HG03039 (cell line): ENCODE measurements at regions not wholly inside any gene's neighbourhood (a gene's known extent, or its start where the extent isn't known, plus 50 kb on each side); places are given as distances from the start of the nearest gene placed in this dataset.
"Not testable (repeated sequence)": the region's sequence is repeated elsewhere in the genome, so short reads cannot be mapped to it uniquely, and the experiment has no call there.

Experiments
- ATAC-seq: cut with Tn5 transposase; IDR thresholded peaks from one replicate; pipeline ENCODE4 v1.9.1; 2021; ENCODE audit warnings: mild to moderate bottlenecking, moderate library complexity; ENCODE audit not compliant: unreplicated experiment

- not testable (repeated sequence) for ATAC-seq
These were observed 116.9 kb upstream of the ZEB2 start for GRCh38 chr2:144636860-144637259.

GRCh38 chr2:144632809-144633208 is 112.9 kb upstream of the ZEB2 start:
- no peak for ATAC-seq

- no peak for ATAC-seq
These were observed 111.7 kb upstream of the ZEB2 start for GRCh38 chr2:144631636-144632035.

GRCh38 chr2:144630459-144631215 is 110.7 kb upstream of the ZEB2 start:
- peak; percentile 93 for ATAC-seq

GRCh38 chr2:144629935-144630334 is 110.0 kb upstream of the ZEB2 start:
- no peak for ATAC-seq

- no peak for ATAC-seq
These were observed 108.6 kb upstream of the ZEB2 start for GRCh38 chr2:144628566-144628965.

GRCh38 chr2:144625626-144626025 is 105.7 kb upstream of the ZEB2 start:
- ATAC-seq: no peak

- no peak for ATAC-seq
These were observed 105.3 kb upstream of the ZEB2 start for GRCh38 chr2:144625226-144625625.

- no peak for ATAC-seq
These were observed 104.5 kb upstream of the ZEB2 start for GRCh38 chr2:144624451-144624850.

- not testable (repeated sequence) for ATAC-seq
These were observed 102.5 kb upstream of the ZEB2 start for GRCh38 chr2:144622373-144622772.

- no peak for ATAC-seq
These were observed 101.3 kb upstream of the ZEB2 start for GRCh38 chr2:144621266-144621665.

- ATAC-seq: no peak
These were observed 99.8 kb upstream of the ZEB2 start for GRCh38 chr2:144619760-144620159.

- ATAC-seq: not testable (repeated sequence)
These were observed 97.3 kb upstream of the ZEB2 start for GRCh38 chr2:144617171-144617570.

GRCh38 chr2:144615866-144616565 is 96.1 kb upstream of the ZEB2 start:
- ATAC-seq: no peak

GRCh38 chr2:144607891-144608521 is 88.1 kb upstream of the ZEB2 start:
- no peak for ATAC-seq

- ATAC-seq: no peak
These were observed 87.2 kb upstream of the ZEB2 start for GRCh38 chr2:144607099-144607498.

GRCh38 chr2:144606466-144607095 is 86.7 kb upstream of the ZEB2 start:
- no peak for ATAC-seq

GRCh38 chr2:144605231-144605840 is 85.4 kb upstream of the ZEB2 start:
- no peak for ATAC-seq

- no peak for ATAC-seq
These were observed 83.4 kb upstream of the ZEB2 start for GRCh38 chr2:144603334-144603733.

GRCh38 chr2:144598906-144599305 is 79.0 kb upstream of the ZEB2 start:
- ATAC-seq: no peak
